ENCODE measurements at regions not wholly inside any gene's neighbourhood (a gene's known extent, or its start where the extent isn't known, plus 50 kb on each side); places are given as distances from the start of the nearest gene placed in this dataset.

DNA sequence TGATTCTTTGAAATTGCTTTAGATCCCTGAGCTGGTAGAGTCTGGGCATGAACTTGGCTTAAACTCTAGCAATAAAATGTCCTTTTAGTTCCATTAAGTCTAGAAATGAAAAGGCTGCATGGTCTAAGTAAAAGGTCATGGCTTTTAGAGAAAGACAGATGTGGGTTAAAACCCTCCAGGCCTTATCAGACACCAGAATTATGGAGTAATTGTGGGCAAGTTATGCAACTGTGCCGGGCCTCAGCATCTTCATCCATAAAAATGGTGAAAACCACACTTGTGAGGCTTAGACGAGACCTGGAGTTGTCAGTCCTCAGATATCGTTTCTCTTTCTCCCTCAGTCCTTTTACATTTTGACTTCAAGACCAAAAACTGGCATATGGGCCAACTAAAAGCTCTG is 597.9 kb upstream of the KIRREL3 start:
- DNase-seq (ENCODE audit: low read depth): no peak

DNA sequence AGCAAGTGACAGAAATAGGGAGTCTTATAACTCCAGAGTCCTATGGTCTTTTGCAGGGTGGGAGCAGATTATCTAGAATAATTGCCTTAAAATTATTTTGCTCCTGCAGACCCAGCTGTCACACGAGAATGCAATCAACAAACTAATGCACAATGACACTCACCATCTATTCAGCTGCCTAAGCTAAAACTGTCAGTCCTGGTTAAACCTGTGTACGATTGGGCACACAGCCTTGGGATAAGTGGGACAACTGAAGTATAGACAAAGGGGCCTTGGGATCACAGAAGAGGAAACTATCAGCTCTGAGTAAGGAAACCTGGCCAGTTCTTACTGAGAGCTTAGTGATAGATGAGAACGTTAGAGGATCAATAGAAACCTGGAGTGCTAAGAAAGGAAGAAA is 595.9 kb upstream of the KIRREL3 start:
- DNase-seq (ENCODE audit: low read depth): no peak

DNA sequence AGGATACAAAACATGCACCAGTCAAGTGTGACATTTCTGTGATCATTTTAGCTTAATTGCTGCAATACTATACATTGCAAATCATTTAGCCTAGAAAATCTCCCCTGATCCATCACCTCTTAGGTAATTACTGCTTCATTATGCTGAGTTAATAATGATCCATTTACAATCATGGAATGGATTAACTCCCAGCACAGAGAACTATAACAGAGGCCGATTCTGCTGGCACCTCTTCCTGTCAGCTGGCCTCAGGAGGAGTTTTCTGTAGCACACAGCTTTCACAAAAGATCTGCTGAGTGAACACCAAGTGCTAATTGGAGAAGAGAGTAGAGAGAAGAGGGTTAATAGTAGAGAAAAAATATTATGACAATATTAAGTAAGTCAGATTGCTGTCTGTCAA is 591.8 kb upstream of the KIRREL3 start:
- DNase-seq (ENCODE audit: low read depth): no peak

DNA sequence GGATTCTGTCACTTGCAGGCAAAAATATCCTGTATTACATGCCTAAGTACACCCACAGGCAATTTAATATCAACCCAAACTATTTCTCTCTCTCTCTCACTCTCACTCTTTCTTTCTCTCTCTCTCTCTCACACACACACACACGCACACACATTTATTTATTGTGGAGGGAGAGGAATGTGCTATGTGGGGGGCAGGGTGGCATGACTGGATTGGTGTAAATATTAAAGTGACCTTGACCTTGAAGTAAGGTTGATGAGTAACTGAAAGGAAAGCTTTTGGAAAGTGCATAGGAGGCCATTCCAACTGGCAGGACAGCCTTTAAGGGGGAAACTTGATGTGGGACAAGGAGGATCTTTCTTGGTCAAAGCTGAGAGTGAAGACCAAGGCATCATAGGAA is 589.7 kb upstream of the KIRREL3 start:
- no peak for DNase-seq (ENCODE audit: low read depth)

DNA sequence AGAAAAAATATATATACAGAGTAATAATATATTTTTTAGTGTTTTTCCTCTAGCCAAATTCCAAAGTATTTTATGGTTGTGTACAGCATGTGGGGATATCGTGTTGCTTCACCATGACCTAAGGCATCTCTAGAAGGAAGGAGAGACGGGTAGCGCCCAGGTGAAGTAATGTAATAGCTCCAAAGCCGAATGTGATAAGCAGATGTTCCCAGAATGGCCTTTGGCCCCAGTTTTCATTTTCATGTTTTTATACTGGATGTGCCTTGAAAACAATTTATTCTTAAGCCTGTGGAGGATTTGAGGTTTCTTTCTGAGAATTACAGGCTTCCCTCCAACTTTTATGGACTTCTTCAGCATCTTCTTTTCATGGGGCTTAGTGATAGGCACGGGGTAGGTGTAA is 587.9 kb upstream of the KIRREL3 start:
- no peak for DNase-seq (ENCODE audit: low read depth)

DNA sequence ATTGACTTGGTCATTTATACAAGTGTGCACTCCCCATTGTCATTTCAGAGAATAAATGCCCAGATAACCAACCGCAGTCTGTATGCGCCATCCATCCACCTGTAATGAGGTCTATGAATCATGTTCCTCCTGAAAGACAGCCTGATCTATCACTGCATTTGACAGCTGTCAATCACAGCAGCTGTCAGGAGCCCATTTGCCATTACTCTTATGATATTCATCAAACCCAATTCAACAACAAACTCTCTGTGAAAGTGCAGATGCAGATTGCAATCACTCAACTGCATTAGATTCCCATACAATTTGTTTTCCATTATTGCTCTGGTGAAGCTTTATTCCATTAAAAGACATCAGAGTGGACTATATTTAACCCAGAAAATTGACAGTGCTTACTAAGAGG is 586.9 kb upstream of the KIRREL3 start:
- no peak for DNase-seq (ENCODE audit: low read depth)

DNA sequence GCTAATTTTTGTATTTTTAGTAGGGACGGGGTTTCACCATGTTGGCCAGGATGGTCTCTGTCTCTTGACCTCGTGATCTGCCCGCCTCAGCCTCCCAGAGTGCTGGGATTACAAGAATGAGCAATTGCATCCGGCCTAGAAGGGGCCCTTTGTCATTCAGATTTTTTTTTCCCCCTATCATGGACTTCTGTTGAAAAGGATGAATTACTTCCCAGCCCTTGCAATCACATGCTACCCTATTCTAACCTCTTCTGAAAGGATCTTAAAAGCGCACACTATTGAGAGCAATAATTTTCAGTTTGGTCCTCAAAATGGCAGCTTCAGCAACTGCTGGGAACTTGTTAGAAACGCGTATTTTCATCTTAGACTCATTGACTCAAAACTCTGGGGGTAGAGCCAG is 575.6 kb upstream of the KIRREL3 start:
- DNase-seq (ENCODE audit: low read depth): no peak

DNA sequence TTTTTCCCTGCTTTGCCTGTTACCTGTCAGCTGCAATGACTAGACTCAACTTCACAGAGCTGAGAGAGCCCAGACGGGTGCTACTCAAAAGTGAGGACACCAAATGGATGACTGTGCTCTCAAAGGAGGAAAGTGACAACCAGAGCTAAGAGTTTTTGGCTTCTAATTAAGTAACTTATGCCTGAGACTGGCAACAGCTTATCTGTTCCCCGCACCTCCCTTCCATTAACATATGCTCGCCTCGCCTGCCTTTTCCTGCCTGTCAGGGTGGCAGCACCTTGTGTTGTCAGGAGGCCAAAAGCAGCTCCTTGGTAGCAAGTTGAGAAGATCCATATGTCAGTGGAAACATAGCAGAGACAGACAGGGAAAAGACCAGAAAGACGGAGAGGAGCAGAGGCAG is 573.9 kb upstream of the KIRREL3 start:
- DNase-seq (ENCODE audit: low read depth): no peak

DNA sequence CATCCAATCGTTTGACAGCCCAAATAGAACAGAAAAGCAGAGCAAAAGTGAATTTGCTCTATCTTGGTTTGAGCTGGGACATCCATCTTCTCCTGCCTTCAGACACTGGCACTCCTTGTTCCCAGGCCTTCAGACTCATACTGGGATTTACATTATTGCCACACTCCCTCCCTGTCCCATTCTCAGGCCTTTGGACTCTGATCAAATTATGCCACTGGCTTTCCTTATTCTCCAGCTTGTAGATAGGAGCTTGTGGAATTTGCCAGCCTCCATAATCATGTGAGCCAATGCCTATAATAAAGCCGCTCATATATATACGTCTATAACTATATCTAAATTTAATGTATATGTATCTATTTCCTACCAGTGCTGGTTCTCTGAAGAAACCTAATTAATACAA is 568.3 kb upstream of the KIRREL3 start:
- DNase-seq (ENCODE audit: low read depth): no peak

DNA sequence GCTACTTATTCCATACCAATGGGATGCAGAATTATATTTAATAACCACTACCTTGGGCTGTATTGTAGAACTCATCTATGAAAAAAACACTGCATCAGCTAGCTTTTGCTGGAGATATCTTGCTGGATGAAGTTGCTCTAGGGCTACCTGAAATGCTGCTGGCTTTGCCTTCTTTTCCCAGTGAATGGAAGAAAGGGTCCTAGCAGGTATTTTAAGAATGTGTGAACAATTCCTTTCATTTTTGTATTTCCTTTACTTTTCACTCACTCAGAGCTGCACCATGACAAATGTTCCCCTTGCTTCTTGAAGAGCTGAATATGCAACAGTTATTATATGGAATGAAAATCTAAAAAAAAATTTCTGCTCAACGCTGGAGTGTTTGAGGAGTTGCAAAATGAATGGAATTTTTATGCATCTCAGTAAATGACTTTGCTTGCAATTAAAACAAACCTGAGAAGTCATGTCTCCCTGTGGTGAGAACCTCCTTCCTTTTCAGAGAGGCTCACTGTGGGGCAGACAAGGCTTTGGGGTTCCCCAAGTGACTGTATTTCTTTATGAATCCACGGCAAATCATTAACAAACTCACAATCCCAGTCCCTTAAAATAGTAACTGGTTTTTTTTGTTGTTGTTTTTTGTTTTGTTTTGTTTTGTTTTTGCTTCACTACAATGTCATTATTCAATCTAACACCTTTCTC is 566.8 kb upstream of the KIRREL3 start:
- no peak for DNase-seq (ENCODE audit: low read depth)

DNA sequence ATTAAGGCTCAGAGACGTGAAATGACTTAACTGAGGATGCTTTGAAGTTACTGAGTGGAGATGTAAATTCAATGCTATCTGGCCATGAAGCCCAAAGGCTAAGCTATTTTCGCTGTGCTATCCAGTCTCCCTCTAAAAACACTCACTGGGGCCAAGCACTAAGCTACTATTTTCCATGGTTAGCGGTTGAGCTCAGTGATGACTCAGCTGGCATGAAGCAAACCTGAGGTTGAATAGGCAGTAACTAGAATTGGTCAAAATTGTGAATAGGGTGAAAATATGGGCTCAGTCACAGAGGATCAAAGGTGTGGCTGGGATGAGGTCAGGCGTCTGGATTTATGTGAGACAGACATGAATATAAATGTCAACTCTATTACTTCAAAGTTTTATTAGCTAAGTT is 564.2 kb upstream of the KIRREL3 start:
- DNase-seq (ENCODE audit: low read depth): no peak

DNA sequence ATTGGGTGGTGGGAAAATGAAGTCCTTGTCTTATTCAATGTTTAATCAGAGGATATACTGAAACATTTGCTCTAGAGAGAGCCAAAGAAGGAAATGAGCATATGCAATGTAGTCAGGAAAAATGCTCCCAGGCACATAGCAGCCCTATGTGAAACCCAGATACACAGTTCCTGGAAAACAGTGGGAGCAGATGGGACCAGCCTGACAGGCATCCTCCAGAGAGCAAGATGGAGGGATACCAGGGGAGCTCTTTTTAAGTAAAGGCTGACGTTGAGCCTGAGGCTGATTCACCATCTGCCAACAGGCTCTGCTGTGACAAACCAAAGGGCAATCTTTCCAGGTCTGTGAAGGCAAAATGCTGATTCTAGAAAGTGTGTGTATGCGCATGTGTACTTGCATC is 559.4 kb upstream of the KIRREL3 start:
- DNase-seq (ENCODE audit: low read depth): no peak

DNA sequence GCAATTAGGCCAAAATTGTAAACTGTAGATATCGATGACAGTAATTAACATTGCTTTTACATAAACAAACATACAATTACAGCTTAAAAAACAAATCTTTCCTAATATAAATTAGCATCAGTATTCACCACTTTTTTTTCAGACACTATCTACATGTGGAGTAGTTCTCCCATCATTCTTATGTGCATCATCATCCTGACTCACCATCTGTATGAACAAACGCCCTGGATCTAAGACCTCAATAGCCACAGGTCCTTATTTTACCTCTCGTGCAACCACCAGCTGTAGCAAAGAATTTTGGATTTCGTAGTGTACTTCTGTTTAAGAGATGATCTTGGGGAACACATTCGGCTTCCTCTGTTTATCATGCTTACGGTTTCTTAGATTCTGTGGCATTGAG is 551.9 kb upstream of the KIRREL3 start:
- no peak for DNase-seq (ENCODE audit: low read depth)

DNA sequence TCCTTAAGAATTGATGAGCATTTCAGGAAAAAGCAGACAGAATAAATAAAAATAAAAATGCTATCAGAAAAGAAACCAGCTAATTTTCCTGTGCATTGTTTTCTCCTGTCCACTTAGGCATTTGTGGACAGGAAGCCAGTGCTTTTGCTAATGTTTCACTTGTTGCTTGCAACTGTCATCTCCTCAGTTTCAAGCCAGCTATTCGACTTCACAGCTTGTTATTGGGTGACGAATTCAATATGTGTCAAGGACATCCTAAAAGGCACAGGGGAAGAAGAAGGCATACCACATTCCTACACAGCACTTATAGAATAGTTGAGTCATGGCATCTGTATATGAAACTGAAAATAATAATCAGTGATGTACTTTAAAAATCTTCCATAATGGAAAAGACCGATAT is 530.6 kb upstream of the KIRREL3 start:
- no peak for DNase-seq (ENCODE audit: low read depth)

DNA sequence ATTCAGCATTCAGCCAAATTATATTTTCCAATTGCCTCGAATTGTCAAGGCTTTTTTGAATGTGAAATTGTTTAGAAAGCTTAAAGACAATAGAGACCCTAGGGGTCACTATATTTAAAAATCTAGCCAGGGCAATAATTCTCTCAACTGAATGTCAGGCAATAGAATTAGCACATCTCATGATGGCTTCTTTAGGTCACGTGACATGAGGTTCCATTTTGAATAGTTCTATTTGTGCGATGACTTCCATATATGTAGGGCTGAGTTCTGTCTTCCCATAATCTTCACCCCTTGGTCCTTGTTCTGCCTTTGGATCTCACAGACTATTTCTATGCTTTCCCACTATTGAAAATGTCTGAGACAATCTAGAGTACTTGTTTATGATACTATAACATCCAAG is 527.7 kb upstream of the KIRREL3 start:
- no peak for DNase-seq (ENCODE audit: low read depth)

DNA sequence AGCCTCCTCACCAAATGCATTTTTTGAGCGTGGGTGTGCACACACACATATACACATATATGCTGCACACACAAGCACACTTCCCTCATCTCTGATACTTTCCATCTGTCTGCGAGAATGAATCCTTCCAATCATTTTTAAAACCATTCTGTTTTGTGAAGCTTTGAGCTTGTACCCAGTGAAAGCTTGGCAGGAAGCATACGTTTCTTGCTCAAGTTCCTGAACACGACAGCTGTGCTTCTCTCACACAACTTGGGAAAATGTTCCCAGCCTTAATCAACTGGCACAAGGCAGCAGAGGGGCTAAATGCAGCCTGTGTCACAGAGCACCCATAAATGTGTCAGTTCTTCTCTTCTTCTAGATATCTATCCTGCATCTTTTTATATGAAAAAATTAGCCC is 524.0 kb upstream of the KIRREL3 start:
- no peak for DNase-seq (ENCODE audit: low read depth)

DNA sequence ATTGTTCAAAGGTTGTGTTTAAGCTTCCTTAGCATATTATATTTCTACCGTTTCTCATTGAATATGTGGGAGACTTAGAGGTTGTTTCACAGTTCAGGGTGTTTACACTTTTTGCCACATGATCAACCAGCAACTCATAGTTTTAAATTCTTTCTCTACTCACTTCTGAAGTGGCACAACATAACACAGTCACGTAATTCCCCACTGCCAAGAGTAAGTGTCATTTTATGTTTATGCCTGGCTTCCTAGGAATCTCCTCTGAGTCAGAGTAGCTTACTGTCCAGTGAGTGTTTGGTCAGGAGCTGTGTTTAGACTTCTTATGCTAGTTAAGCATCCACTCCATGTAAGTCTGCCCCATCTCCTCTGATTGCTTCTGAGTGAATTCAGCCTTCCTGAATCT is 520.8 kb upstream of the KIRREL3 start:
- DNase-seq (ENCODE audit: low read depth): no peak

DNA sequence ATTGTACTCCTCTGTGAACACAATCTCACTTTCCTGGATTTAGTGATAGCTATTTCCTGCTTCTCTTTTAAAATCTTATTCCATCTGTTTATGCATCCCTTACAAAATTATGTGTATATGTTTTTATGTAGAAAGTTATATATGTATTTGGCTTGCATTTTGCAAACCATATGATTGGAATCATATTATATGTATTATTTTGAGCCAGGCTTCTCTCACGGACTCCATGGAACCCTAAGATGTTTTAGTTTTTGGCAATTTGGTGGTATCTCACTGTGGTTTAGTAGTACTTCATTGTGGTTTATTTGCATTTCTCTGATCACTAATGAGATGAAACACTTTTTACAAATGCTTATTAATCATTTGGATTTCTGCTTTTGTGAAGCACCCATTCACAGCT is 507.3 kb upstream of the KIRREL3 start:
- no peak for DNase-seq (ENCODE audit: low read depth)

DNA sequence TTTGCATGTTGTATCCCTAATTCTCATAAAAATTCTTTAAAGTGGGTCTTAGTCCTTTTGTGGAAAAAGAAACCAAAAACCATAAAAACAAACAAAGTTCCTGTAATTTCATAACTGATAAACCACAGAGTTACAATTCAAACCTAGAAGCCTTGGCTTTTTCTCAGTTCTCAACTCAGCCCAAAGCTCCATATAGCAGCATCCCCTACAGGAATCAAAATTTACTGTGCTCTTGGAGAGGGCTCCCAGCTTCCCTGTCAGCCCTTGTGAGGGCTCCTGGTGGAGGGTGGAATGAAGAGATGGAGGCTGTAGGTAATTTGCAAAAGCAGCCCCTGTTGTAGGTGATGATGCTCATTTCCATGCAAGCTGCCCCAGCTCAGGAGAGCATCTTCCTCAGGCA is 506.1 kb upstream of the KIRREL3 start:
- DNase-seq (ENCODE audit: low read depth): no peak

DNA sequence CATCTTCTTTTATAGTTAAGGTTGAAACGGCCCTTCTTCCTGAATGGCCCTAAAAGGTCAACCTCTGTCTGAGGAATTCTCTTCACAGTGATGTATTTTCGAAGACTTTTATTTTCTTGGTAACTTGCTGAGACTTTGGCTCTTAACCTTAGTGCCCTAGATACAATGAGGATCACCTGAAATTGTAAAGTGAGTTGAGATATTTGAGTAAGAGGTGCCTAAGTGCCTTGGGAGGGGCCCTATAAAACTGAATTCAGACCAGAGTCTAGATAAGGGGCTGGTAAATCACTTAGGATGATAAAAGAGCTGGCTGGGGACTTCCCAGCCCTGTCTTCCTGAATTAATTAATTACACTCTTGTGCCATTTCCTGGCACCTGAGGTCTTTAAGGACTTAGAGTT is 505.6 kb upstream of the KIRREL3 start:
- DNase-seq (ENCODE audit: low read depth): no peak

DNA sequence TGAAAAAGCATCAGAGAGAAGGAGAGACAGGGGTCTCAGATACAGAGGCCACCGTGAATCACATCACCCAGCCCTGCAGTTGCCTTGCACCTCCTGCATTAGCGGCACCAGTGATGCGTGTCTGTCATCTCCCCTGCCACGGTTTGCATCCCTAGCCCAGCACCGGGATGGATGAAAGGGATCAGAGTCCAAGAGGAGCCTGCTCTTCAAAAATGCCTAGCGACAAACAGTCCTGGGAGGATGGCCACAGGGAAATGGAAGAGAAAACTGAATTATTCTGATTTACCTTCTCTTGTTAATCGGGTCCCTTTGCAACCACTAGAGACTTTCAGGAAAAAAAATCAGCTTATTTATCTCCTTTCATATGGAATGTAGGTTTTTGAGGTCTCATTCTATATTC is 495.6 kb upstream of the KIRREL3 start:
- DNase-seq (ENCODE audit: low read depth): no peak

DNA sequence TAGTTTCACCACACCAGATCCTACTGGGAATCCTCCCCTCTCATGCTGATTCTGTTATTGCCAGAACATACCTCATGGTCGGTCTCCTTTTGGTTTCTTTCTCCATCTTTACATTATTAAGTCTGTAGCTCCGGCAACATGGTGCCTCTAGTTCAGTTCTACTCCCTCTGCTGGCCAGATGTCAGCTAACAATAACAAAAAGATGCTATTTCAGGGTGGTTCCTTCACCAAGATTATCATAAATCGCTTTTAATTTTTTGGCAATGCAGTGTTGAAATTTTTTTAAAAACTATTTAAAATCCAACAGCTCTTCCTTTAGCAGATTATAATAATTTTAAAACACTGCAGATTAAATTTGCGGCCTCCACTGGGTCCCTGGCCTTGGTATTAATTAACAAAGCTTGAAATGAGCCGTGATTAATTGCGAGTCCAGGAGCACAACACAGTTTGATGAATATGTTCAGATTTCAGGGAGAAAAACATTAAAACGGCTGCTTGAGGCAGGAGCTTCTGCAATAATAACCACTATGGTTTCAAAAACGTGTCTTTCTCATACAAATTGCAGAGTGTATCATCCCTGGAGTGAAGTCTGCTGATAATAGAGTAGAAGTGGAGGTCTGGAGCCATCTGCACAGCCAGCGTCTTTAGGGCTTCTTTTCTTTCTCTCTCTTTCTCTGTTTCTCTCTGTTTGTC is 492.9 kb upstream of the KIRREL3 start:
- no peak for DNase-seq (ENCODE audit: low read depth)

DNA sequence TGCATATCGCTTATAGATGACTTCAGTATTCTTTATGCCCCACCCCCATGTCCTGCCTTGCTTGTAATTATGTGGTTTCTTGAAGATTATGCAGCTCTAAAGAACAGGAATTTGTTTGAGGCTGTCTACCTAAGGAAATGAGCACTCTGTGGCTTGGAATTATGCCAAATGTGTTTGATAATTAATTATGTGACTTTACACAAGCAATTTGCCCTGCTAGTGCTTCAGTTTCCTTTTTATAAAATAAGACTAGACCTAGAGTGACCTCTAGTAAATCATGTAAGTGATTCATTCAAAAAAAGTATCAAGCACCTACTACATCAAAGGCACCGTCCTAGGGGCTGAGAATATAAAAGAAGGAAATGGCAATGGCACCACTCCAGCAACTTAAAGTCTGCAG is 491.5 kb upstream of the KIRREL3 start:
- DNase-seq (ENCODE audit: low read depth): no peak

DNA sequence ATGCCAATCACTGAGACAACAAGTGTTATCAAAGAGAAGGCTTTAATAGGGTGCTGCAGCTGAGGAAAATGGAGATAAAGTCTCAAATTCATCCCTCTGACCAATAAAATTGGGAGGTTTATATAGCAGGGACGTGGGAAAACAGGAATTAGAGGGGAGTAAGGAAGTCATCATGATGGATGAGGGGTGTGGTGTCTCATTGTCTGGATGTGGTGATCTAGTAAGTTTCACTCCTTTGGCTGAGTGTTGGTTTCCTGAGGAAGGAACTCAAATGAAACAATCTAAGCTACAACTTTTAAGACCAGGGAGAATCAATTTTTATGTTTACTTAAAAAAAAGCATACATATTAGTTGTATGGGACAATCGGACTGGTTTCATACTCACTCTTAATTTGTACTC is 491.0 kb upstream of the KIRREL3 start:
- no peak for DNase-seq (ENCODE audit: low read depth)

Measured in activated T-cell treated with anti-CD3 and anti-CD28 coated beads for 1 hour (primary cell).